Activated CD4-positive, CD25-positive, alpha-beta regulatory T cell treated with anti-CD3 and anti-CD28 coated beads, Interleukin-2, amount 50 U/mL, for 16 hours (primary cell): ENCODE measurements at regions not wholly inside any gene's neighbourhood (a gene's known extent, or its start where the extent isn't known, plus 50 kb on each side); places are given as distances from the start of the nearest gene placed in this dataset.

Source experiments
- DNase-seq: peaks from one replicate; pipeline ENCODE4 v3.0.0-alpha.2; 2020; ENCODE audit warnings: low read depth, low spot score

DNA sequence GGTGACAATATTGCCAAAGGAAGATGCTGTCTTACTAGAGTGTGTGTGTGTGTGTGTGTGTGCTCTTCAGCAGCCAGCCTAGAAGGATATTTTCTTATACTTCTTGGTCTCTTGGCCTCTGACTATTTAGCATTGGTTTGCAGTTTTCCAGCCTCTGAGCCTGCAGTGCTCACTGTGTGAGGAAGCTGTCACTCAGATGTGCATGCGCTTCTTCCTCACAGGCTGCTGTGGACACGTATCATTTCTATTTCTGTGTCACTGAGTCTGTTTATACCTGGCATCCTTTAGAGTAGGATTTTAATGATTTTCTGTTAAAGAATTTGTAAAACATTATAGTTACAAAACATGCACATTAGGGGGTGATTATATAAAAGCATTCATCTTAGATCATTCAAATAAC is 83.3 kb downstream of the ALDH8A1 start:
- DNase-seq: no peak

- DNase-seq: no peak
Measured at GRCh38 chr6:134864558-134864957, 85.3 kb downstream of the ALDH8A1 start.

GRCh38 chr6:134863763-134864510 is 86.0 kb downstream of the ALDH8A1 start:
- no peak for DNase-seq

DNA sequence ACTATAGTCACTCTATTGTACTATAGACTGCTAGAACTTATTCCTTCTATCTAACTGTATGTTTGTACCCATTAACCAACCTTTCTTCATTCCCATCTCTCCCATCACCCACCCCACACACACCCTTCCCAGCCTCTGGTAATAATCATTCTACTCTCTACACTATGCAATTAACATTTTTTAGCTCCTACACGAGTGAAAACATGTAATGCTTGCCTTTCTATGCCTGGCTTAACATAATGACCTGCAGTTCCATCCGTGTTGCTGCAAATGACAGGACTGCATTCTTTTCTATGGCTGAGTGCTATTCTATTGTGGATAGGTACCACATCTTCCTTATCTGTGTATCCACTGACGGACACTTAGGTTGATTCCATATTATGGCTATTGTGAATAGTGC is 95.5 kb downstream of the ALDH8A1 start:
- no peak for DNase-seq

DNA sequence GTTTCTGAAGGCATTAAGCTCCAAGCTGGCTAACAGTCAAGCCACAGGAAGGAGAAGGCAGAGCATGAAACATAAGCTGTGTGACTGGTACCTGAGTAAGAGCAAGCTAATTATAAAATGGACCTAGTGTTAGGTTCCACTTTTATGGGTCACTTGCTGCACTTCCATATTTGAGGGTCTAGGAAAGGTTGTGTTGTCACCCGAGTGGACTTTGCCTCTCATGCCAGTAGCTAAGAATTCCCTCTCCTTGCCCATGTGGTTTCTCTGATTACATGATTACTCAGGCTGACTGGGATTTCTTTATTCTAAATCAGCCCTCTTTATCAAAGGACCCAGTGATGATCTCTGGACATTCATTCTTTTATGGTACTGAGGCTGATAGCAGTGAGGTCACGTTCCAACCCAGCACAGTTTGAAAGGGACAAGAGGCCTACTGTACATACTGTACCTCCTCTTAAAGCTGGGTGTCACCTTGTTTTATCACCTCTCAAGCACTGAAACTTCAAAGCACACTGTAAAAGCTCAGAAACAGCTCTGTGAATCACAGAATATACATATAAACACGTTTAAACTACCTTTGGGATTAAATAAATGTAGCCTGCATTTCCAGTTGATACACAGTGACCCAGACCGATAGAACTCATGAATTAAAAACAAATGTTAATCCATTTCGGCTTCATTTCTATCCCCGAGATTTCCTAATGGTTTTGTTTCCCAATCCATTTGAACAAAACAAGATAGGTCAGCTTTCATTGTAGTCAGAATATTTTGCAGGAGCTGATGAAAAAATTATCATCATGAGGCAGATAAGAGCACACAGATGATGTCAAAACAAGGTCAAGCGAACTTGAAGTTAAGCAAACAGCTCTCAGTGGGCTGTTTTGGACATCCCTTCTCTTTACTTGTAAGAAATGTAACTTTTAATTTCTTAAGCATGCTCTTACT is 96.5 kb downstream of the ALDH8A1 start:
- no peak for DNase-seq

DNA sequence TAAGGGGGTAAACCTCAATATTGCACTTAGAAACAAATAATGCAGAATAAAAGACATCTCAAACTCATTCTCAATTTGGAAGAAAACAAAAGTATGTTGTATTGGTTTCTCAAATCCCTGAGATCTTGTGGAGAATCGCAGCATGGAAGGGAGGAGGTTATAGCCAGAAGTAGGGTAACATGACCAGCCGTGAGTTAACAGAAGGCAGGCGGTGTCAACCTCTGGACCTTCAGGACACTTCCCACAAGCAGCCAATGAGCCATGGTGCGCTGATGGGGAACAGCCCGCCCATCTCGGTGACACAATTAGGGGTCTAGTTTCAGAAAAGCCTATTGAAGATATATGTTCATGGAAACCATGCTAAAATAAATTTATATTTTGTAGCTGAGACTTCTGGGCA is 98.4 kb downstream of the ALDH8A1 start:
- DNase-seq: no peak

DNA sequence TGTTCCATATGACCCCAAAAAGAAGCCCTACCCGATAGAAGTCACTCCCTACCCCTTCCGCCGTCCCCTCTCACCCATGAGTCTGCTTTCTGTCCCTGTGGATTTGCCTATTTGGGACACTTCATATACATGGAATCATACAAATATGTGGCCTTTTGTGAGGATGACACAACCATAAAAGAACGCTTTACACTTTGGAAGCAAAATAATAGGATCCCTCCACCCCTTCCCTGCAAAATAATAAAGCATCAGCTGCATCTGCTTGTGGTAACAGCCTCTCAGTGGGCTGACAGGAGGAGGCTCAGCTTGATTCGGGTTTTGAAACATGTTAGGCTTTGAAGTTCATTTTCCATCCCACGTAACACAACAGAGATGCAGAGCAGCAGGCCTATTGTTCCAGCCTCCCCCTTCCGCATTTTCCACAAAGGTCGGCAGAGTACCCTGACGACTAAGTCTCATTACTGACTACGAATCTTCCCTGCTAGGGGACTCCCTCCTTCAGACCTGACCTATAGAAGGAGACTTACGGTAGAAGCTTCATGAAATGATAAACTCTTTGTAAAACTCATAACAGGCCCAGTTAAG is 99.1 kb downstream of the ALDH8A1 start:
- DNase-seq: no peak

DNA sequence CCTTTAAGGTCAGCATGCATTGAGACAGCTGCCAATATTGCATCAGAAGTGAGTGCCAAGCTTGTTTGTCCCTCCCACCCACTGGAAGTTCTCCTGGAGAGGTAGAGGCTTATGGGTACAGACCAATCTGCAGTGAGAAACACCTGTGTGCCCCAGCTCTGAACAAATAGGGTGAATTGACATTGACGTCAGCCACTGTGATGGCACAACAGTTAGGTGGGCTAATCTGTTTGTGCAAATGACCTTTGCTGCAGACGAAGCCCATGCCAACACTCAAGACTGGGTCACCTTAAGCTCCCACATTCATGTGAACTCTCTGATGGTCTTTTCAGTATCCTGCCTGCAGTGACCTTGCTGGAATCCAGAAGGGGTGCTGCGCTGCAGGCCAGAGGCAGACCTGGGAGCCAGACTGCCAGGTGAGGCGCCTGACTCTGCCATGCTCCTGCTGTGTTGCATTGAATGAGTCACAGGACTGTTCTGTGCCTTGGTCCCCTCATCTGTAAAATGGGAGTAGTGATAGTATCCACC is 99.9 kb downstream of the ALDH8A1 start:
- DNase-seq: no peak

- DNase-seq: no peak
Measured at GRCh38 chr6:134848076-134848475, 101.8 kb downstream of the ALDH8A1 start.

DNA sequence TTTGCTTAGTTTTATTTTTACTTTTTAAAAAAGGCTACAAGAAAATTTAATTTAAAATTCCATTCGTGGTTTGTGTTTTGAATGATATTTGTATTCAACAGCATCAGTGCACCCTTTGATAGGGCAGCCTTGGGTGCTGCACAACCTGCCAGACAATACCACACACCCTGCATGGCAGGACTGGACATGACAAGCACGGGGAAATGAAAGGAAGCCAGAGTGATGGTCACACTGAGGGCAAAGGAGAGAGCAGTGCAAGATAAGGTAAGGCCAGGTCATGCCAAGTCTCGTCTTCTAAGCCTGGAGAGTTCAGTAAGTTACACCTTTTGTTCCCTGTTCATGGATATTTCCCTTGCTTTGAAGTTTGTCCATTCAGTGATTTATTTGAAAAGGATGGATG is 103.0 kb downstream of the ALDH8A1 start:
- no peak for DNase-seq

GRCh38 chr6:134846031-134846430 is 103.9 kb downstream of the ALDH8A1 start:
- DNase-seq: no peak

- DNase-seq: no peak
Measured at GRCh38 chr6:134844120-134844519, 105.8 kb downstream of the ALDH8A1 start.

- DNase-seq: no peak
Measured at GRCh38 chr6:134840086-134840867, 109.6 kb downstream of the ALDH8A1 start.

DNA sequence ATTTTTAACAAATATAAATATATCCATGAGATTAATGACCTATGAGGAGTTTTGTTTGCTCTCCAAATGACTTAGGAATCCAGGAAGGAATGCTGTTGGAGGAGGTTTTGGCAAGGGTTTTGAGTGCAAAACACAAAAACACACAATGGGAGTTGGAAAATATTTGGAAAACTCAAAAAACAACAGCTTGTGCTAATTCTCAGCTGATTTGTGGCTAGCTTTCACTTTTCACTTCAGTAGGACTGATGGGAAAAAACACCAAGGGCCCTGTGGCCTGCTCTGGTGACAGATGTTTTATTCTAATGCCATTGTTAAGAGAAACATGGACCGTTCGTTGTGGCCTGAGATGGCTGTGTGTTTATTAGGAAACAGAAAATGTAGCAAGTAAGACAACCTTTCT is 113.9 kb downstream of the ALDH8A1 start:
- no peak for DNase-seq

DNA sequence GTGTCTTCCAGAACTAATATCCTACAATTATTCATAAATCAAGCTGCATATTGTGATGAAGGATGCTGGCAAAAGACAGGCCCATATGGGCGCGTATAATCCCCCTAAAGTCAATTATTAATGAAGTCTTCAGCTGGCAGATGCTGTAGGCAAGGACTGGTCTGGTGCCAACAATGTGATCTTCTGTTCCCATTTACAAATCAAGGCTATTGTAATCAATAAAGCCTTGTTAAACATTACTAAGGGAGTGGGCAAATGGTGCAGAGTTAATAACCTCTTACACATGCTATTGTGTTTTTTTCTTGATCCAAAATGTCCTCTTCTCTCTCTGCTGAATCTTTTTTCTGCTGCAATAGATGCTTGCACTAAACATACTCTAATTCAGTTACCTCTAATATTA is 119.0 kb downstream of the ALDH8A1 start:
- DNase-seq: no peak

DNA sequence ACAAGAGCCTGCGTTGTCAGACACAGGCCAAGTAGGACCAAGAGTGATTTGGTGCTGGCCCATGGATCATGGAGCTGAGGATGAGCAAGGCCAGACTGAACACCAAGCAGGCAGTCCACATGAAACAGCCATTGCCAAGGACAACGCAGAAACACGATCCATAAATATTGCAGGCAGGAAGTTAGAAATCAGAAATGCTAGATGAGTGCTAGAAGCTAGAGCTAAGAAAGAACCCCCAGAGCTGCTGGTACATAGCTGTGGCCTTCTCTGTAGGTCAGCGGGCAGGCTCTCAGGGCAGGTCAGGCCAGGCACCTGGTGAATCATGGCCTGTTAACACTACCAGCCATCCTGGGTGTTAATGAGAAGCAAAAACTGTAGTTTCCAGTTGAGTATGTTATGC is 119.7 kb downstream of the ALDH8A1 start:
- no peak for DNase-seq

DNA sequence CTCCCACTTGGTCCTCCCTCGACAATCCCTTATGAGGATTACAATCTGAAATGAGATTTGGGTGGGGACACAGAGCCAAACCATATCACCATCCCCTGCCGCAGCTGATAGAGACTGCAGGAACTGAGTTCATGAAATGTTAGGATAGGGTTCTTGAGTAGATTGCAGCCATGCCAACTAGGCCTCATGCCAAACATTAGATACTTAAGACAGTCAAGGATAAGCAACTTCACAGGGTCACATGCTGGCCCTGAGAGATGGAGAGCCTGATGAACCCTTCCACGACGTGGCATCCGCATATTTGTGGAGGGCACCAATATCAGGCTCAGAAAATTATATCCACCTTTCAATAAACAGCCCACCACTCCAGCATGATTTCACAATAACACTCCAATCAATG is 121.3 kb downstream of the ALDH8A1 start:
- DNase-seq: no peak

GRCh38 chr6:134826889-134827737 is 122.8 kb downstream of the ALDH8A1 start:
- DNase-seq: no peak

DNA sequence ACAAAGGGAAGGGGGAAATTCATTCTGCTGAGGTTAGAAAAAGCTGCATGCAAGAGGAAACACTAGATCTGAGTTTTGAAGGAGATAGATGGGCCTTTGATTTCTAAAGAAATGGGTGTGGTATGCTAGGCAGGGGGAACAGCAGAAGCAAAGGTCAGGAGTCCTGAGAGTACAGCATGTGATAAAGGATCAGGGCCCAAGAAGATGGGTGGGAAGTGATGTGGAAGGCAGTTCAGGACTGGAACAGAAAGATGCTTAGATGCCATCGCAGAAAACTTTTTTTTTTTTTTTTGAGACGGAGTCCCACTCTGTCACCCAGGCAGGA is 126.2 kb downstream of the ALDH8A1 start:
- DNase-seq: no peak

DNA sequence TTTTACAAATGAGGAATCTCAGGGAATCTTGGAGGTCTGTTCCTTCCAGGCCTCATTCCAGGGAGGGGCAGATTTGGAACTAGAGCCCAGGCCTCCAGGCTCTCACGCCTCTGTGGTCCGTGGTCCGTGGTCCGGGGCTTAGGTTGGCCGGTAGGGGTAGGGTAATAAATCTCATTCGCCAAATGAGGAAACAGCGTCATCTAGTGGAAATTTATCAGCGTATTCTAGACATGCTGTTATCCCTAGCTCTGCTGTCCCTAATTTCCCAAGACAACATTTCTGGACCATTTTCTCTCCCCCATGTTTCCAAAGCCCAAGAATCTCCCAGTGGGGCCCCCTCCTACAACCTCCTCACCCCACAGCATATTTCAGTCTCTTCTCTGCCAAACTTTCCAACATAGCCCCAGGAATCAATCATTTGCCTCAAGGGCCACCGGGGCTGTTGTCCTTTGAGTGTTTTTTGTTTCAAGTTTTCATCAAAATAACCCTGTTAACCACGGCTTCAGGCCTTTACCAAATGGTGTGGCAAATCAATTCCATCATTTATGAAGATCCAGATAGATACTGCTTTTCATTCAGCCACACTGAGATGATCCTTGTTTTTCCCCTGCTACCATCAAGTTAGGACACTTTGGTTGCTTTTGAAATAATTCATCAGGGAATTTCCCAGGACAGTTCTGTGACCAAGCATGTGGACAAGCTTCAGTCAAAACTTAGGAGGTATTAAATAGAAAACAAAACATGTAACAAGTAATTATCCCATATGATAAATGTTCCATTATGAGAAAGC is 126.8 kb downstream of the ALDH8A1 start:
- no peak for DNase-seq
